GOT3 (cell line): ENCODE measurements at regions not wholly inside any gene's neighbourhood (a gene's known extent, or its start where the extent isn't known, plus 50 kb on each side); places are given as distances from the start of the nearest gene placed in this dataset.

Experiments used
- DNase-seq: peaks from one replicate; lab custom pipeline; 2025; ENCODE audit warnings: mixed read lengths; lab: John Stamatoyannopoulos, UW

DNA sequence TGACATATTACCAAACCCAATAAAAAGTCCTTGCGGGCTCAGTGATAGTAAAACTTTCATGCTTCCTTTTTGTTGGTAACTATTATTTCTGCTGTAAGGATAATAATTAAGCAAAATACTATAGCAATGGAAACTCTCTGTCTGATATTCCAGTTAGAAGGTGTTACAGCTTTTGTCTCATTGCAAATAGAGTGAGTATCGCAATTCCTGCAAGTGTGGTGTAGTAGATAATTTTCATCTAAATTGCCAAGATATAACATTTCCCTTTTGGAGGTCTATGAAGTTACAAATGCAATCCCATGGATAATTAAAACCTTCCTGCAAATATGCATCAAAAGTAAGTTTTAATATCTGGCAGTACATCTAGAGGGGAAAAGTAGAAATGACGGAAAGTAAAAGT is 88.7 kb upstream of the CD93 start:
- no peak for DNase-seq

DNA sequence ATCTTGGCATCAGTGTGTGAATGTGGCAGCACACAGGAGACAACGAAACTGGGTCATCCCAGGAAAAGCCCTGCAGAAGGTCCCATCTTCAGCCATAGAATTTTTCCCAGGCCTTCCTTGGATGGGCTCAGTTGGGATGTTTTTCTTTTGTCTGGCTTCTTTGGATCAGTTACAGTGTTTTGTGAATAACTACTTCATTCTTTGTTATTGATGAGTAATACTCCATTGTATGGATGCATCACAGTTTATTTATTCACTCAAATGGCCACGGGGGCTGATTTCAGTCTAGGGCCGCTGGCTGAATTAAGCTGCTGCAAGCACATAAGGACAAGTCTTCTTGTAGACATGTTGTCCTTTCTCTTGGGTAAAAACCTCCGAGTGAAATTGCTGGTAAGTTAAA is 81.3 kb upstream of the CD93 start:
- DNase-seq = no peak

DNA sequence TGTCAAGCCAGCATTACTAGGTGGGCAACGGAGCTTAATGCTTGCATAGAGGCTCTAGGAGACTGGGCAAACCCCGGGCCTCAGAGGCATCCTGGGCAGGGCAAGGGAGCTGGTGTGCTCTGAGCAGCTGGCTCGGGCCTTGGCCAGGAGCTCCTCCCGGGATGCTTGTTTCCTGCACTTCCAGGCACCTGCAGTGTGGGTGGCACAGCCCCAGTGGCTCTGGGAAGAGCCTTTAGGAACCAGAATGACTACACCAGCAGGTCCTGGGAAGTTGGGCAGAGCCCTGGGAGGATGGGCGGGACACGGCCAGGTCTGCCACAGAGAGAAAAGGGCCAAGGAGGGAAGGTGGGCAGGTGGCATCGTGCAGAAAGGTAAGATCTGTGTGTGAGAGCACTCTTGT is 80.4 kb upstream of the CD93 start:
- DNase-seq = no peak

DNA sequence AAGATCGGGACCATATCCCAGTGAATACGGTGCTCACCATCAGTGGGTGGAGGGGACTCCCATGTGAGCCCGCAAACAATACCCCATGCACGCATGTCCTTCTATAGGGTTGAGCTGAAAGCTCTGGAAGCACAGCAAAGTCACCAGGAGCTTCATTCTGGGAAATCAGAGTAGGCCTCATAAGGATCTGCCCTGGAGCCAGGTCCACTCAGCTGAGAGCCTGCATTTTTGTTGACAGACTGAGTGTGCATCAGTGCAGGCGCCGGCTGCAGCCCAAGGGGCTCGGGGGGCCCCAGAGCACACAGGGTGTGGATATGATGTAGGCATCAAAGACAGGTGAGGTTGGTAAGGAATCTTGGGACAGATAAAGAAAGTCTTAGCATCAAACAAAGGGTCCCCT is 79.8 kb upstream of the CD93 start:
- DNase-seq = no peak

DNA sequence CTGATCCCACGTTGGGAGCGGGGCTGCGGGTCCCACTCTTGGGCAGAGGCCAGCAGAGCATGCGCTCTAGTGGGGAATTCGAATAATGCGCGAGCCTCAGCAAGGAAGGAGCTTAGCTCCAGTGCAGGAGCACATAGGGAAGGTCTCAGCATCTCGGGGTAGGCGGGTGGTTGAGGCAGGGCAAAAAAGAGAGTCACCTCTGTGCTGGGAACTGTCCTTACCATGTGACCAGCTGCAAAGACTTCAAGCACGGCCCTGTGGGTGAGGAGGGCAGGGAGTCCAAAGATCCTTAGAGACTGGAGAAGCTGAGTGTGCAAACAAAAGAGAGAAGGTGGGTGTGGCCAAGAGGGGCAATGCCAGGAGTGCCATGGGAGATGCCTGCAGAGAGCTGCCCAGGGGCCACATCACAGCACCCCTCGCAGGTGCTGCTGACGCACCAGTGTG is 79.2 kb upstream of the CD93 start:
- DNase-seq = no peak

DNA sequence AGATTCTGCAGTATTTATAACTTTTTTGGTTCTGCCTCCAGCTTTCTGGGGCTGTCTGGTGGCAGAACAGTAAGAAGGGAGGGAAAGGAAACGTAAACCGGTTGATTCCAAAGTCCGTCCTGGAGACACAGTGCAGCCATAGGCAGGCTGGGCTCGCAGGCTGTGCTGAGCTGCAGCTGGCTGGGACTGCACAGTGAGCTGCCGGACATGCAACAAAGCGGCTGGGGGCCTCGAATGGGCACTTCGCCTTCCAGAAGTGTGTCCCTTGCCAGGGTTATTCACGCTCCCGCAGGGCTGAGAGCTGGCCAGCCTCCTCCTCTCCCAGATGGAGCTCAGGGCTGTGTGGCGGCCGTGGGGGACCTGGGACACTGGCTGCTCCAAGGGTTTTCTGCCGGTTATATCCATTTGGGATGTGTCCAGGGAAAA is 78.1 kb upstream of the CD93 start:
- no peak for DNase-seq

DNA sequence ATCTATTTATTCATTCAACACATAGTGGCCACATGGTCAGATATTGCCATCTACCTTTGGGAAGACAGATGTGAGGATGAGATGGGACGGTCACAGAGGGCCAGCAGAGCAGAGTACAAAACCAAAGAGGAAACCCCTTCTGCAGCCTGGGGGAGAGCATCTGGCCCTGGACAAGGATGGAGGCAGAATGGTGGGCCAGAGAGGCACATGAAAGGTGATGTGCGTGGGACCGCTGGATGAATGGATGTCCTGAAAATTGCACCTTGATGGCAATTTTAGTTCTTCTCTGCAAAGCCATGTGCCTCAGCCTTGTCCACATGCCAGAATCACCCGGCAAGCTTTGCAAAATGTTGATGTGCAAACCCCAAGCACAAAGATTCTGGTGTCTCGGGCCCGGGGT is 77.4 kb upstream of the CD93 start:
- DNase-seq = no peak

DNA sequence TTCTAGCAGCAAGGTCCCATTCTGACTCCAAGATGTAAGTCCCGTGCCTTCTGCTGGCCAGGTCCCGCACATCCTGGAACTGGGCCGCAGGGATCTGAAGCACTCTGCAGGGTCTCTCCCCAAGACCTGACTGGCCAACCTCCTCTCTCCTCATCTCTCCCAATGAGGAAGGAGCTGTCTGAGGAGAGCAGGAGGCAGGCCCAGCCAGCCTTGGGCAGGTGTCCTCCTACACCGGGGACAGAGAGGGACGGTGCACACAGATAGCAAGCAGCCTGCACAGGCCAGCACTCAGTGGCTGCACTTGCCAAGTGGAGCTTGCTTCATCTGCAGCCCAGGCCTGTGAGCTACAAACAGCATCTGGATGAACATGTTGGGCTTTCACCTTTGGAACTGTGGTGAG is 76.8 kb upstream of the CD93 start:
- DNase-seq = no peak

DNA sequence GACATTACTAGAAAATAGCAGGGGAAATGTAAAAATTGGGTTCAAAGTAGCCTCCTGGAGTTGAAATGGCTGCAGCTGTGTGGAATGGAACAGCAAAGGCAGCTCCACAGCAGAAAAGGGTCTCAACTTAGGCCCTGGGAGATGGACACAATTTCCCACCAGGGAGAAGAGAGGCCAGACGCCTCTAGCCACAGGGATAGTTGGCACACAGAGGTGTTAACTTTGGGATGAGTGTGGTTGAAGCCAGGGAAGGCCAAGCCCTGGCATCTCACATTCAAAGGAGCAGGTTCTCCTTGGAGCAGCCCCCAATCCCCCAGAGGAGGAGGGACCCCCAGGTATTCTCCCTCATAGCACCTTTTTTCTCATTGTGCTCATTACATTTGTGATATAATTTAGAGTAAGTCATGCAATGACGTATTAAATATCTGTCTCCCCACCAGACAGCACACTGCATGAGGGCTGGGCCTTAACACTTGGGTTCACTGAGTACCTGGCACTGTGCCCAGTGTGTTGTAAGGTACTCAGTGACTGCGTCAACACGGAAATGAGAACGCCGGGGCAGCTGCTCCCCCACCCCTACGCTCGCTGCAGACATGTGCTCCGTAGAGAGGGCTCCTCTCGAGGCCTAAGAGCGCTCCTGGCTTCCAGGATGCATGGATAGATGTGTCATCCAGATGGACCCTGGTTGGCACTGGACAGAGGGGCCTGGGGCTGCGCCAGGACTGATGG is 76.0 kb upstream of the CD93 start:
- DNase-seq = no peak

DNA sequence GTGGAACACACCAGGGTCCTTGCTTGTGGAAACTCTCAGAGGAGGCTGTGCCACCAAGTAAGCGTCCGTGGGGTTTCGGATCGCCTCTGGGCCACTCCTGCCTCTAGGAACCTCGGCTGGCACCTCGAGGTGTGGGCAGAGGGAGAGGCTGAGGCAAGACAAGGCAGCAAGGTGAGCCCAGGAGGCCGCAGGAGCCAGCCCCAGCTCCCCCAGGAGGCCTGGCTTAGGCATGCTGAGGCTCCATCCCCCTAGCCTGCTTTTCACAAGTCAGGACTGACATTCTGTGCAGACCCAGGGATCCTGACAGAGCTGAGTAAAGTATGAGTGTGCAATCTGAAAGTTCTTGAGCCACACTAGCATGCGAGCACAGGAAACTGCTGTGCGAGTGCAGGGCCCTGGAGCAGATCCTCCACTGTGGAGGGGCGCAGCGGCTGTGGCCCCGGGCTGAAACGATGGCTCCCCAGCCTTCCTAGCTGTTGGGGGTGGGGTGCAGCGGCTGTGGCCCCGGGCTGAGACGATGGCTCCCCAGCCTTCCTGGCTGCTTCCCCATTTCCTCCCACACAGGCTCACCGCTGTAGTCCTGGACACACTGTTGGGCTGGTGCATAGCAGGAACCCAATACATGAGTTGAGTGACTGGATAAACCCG is 75.2 kb upstream of the CD93 start:
- DNase-seq = no peak

DNA sequence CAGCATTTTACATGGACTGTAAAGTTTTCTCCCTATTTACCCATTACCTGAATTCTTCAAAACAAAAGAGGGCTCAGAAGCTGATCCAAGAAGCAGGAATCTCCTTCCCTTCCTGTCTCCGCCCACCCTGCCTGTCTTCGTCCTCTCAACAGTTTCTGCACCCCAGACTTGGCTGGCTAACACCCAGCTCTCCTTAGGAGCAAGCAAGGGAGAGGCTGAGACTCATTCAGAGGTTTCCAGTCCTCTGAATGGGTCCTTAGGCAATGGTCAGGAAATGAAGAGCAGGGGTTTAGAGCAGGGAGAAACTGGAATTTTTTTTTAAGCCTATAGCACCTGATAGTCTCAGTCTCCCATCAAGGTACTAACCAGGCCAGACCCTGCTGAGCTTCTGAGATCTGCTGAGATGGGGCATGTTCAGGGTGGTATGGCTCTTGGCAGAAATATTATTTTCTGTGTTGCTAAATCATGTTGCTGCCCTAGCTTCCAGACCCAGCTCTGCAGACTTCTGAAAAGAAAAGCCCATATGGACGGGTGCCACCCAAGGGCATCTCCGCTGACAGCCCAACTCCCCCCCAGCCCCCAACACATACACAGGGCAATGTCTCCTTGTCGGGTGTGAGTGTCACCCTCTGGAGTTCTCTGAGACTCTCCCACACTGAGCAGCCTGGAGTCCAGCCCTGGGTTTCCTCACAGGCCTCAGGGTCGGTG is 74.6 kb upstream of the CD93 start:
- no peak for DNase-seq

DNA sequence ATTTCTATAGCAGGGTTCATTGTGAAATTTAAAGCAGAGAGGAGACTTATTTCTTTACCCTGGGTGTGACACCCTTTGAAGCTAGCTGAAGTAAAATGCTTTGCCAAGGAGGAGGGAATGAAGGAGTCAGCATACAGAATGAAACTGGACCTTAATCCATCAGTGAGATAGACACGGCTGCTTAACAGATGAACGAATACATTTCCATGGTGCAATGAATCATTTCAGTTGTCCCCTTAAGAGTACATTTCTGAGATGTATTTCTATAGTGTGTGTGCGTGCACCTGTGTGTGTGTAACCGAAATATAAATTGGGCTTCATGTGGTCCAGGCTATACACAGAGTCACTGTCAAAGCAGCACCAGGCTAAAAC is 73.8 kb upstream of the CD93 start:
- DNase-seq = no peak

DNA sequence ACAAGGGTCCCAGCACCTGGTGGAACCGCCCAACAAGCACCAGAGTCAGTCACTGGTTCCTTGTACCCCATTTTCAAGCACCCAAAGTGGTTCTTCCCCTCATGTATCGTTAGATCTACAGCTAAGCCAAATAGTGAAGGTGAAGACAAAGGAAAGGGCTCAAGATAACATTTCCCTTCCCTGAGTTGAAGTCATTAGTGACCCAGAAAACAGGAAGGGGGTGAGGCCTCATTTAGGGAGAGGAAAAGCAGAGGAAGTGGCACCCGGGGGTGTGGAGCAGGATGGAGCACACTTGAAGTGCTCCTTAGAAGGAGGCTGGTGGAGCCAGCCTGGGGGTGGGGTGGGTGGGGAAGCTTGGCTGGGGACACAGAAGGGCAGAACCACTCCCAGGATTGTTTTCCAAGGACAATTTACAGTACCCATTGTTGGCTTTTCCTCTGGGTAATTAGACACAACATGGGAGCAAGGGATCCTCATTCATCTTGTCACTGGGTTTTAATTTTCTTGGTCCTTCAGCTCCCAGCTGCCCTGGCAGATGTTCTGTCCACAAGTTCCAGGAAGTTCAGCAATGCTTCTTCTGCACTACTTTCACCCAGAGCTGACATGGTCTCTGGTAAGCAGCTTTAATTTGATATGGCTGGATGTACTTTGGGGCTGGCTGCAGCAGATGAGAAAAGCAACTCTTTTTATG is 73.3 kb upstream of the CD93 start:
- DNase-seq = no peak

DNA sequence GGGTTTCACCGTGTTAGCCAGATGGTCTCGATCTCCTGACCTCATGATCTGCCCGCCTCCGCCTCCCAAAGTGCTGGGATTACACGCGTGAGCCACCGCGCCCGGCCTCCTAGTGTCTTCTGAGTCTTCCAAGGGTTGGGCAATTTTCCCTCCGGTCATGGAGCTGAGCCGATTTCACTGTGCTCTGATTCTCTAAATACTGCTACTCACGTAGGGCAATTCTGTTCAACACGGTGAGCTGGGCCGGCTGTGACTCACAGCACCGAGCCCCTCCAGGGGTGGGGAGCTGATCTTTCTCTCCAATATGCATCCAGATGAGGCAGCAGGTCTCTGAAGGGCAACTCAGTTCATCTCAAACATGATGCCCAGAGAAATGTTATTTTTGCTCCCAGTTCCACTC is 71.6 kb upstream of the CD93 start:
- DNase-seq = no peak

DNA sequence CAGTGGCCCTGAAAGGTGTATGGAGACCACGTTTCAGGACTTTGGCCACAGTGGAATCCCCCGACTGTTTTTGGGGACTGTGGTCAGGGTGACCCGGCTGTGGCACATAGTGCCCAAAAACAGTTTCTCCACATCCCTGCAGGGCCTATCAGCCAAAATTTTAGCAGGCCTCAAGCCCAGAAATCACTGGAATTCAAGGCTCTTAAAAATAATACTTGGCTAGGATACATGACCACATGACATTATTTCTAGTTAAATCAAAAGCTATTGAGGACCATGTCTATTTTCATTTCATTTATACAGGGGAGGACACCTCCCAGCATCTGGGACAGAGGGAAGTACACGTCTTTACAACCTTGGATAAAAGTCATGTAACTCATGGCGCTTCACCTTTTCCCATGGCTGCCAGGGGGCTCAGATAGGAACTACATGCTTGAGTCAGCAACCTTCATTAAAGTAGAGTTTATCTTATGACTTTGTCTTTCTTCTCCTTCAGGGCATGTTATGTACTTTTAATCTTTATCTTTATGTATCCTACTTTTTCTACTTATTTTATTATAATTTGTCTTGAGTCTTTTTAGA is 70.8 kb upstream of the CD93 start:
- DNase-seq = no peak

DNA sequence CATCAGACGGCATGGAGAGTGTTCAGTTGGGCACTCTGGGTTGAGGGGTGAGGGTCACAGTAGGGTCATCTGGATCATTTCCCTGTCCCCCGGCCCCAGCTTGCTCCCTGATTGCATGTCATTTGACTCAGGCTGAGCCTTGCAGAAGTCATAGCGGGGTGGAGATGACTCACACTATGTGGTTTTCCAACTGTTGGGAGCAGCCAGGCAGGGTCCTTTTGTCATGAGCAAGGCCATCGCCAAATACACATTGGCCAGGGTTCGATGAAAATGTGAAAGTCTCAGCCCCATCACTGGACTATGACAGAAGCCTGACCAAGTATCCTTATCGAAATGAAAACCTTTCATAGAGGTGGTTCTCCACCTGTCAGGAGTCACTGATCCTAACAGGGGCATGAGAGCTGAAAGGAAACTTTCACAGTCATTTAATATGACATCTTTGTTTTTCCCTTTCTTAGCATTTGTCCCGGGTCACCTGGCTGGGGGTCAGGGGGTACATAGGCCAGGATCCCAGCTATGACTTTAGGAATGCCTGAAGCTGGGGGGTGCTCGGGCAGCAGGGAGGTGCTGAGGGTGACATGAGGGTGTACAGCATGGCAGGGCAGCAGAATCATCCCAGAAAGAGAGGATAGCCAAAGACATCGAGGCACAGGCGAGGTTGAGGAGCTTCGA is 70.2 kb upstream of the CD93 start:
- peak; percentile 33 for DNase-seq

DNA sequence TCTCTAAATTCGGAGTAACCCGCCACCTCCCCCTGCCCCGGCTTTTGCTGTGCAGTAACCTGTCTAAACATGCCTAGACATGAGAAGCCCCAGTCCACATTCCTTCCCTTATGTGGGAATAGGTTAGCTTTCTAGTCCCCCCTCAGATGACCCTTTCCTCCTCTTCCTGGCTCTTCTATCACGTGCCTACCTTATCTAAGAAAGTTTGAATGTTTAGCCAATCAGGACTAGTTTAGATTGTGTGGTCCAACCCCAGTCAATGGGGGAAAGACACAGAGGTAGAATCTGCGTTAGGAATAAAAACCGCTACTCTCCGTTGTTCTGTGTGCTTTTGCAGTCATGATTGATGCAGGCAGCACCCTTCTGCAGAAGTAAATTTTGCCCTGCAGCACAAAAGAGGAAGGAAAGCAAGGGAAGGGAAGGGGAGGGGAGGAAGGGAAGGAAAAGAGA is 69.0 kb upstream of the CD93 start:
- no peak for DNase-seq

DNA sequence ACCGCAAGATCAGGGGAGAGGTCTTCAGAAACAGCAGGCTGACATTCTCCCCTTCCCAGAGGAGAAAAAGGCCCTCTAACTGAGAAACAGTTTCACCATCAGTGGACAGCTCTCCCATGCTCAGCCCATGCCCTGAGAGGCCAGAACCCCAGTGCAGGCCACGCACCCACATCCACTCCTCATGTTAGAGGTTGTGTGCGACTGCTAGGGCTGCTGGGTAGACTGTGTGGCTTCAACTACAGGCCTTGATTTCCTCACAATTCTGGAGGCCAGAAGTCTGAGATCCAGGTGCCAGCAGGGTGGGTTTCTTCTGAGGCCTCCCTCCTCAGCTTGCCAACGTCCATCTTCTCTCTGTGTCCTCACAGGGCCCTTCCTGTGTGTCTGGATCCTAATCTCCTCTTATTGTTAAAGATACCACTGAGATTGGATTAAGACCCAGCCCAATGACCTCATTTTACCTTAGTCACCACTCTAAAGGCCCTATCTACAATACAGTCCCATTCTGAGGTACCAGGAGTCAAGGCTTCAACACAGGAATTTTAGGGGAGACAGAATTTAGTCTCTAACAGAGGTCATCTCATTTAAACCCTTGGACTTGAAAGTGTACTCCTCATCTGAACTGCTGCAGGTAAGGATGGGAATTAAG is 67.7 kb upstream of the CD93 start:
- no peak for DNase-seq

DNA sequence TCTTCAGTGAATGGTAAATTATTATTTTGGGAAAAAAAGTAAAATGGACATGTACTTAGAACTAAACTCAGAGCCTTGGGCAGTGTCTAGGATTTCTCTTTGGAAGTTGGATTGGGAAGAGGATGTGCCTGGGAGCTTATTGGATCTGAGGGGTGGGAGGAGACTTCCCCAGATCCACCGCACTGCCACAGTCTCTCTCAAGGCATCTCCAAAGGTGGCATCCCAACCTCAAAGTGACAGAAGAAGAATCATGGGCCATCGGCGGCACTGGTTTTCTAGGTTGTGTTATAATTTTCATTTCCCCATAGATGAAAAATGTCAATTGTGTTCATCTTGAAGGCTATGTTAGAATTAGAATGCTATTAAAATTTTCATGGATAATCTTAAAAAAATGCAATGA is 66.8 kb upstream of the CD93 start:
- no peak for DNase-seq

DNA sequence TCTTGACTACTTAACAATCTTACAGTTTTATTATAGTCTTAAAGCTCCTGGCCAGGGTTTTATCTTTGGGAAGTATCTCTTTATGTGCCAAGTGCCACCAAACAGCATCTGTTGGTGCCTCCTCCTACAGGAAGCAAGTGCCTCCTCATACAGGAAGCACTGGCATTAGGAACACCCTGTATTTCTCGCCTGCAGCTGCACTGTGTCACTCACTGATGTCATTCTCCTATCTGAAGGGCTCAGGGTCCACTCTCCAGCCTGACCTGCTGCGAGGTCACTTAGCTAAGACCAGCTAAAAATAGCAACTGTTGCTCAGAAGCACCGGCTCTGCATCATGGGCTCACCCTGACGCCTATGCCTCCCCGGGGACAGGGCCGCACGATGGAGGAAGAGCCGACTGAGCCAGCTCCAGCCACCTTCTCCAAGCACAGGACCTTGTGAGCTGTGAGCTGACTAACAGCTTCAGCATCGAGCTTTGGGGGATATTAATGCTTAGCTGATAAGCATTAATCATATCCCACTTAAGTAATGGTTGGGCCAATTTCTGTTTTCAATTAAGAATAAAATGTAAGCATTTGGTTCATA is 66.3 kb upstream of the CD93 start:
- peak; percentile 47 for DNase-seq

DNA sequence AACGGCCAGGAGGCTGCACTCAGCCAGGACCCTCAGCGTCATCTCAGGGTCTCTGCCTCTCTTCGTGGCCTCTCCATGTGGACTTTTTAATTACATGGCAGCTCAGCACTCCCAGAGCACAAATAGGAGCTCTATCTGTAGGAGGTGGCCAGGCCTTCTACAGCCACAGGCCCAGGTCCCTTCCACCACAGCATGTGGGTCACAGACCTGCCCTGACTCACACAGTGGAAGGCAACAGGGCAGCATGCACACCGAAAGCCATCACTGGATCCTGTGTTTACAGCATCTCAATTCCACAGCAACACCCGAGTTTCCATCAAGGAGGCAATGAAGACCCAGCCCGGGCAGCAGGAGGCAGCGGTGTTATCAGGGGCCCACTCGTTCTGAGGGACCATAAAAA is 65.8 kb upstream of the CD93 start:
- DNase-seq = no peak
